H1 (cell line): ENCODE measurements at regions not wholly inside any gene's neighbourhood (a gene's known extent, or its start where the extent isn't known, plus 50 kb on each side); places are given as distances from the start of the nearest gene placed in this dataset.

Experiments used
- POLR2A ChIP-seq, 2 experiments: IDR thresholded peaks; 1 replicate in 1 of 2; 2 replicates in 1 of 2; pipeline ENCODE4 v1.6.1; 2011; ENCODE audit warnings: low read depth in 2 of 2, low read length in 2 of 2, mild to moderate bottlenecking in 2 of 2; ENCODE audit errors: control extremely low read depth in 1 of 2
- RFX5 ChIP-seq: IDR thresholded peaks from 2 replicates; pipeline ENCODE4 v1.6.1; 2011; ENCODE audit warnings: low read depth, low read length, improper control_type of control experiment, borderline replicate concordance
- SIX5 ChIP-seq: IDR thresholded peaks from 2 replicates; pipeline ENCODE4 v1.6.1; 2011; ENCODE audit warnings: mild to moderate bottlenecking, low read depth, low read length

DNA sequence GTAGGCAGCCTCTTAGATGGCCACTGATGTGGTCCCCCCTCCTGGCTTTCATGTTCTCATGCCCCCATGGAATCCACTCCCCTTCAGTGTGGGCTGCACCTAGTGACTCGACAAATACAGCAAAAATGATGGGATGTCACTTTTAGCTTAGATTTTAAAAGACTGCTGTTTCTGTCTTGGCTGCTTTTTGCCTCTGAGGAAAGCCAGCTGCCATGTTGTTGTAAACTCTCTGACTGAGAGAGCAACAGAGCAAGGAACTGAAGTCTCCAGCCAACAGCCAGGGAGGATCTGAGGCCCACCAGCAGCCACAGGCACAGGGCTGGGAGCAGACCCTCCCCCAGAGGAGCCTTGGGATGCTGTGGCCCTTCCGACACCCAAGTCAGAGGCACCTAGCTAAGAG, 60.6 kb upstream of the MARCHF10 start:
- TF ChIP-seq RFX5: no peak
- no peak for TF ChIP-seq SIX5
- TF ChIP-seq POLR2A (IDR thresholded peaks at IDR 0.05; ENCODE audit: control extremely low read depth in 1 of 2, low read depth in 2 of 2, low read length in 2 of 2): no peak
